Smooth muscle cell (in vitro differentiated cells): ENCODE measurements at regions not wholly inside any gene's neighbourhood (a gene's known extent, or its start where the extent isn't known, plus 50 kb on each side); places are given as distances from the start of the nearest gene placed in this dataset.

Experiments
- DNase-seq: peaks from one replicate; lab custom pipeline; 2025; ENCODE audit not compliant: unreplicated experiment; lab: John Stamatoyannopoulos, UW
- H2AFZ ChIP-seq: fragments of 200-600 bp; sonication (generic); 2 replicates; pipeline ENCODE4 v1.6.0; 2016; ENCODE audit warnings: antibody characterized with exemption, low read depth, mild to moderate bottlenecking
- H3F3A ChIP-seq: fragments of 200-600 bp; sonication (generic); 2 replicates; pipeline ENCODE4 v1.6.0; 2017; ENCODE audit warnings: antibody characterized with exemption, low read depth
- H3K27ac ChIP-seq: fragments of 200-600 bp; sonication (generic); 2 replicates; pipeline ENCODE4 v1.5.1; 2016; ENCODE audit warnings: low read depth, mild to moderate bottlenecking
- H3K27me3 ChIP-seq: fragments of 200-600 bp; sonication (generic); 2 replicates; pipeline ENCODE4 v1.6.1; 2016; ENCODE audit warnings: low read depth, mild to moderate bottlenecking
- H3K36me3 ChIP-seq: fragments of 200-600 bp; sonication (generic); 2 replicates; pipeline ENCODE4 v1.5.1; 2016; ENCODE audit warnings: low read depth
- H3K4me1 ChIP-seq: fragments of 200-600 bp; sonication (generic); 2 replicates; pipeline ENCODE4 v1.5.1; 2016; ENCODE audit warnings: low read depth
- H3K4me2 ChIP-seq: fragments of 200-600 bp; sonication (generic); 2 replicates; pipeline ENCODE4 v1.6.0; 2016; ENCODE audit warnings: mild to moderate bottlenecking
- H3K4me3 ChIP-seq: fragments of 200-600 bp; sonication (generic); 2 replicates; pipeline ENCODE4 v1.5.1; 2016; ENCODE audit warnings: mild to moderate bottlenecking
- H3K79me2 ChIP-seq: fragments of 200-600 bp; sonication (generic); 2 replicates; pipeline ENCODE4 v1.6.0; 2016; ENCODE audit warnings: low read depth, mild to moderate bottlenecking
- H3K9ac ChIP-seq: fragments of 200-600 bp; sonication (generic); 2 replicates; pipeline ENCODE4 v1.6.0; 2016; ENCODE audit warnings: low read depth
- H3K9me3 ChIP-seq: fragments of 200-600 bp; sonication (generic); replicated peaks from 2 replicates; pipeline ENCODE4 v1.5.1; 2016; ENCODE audit warnings: low read depth
- H4K20me1 ChIP-seq: fragments of 200-600 bp; sonication (generic); 2 replicates; pipeline ENCODE4 v1.6.0; 2016; ENCODE audit warnings: low read depth
- WGBS: methylation state at CpG from one replicate; pipeline ENCODE4 v1.1.7; 2016; ENCODE audit warnings: low lambda C conversion rate; 5-methylcytosine and 5-hydroxymethylcytosine counted together
- TF ChIP-seq, protein P1 (sequence below): fragments of 200-600 bp; sonication (generic); IDR thresholded peaks from 2 replicates; pipeline ENCODE4 v1.5.1; 2017; ENCODE audit warnings: borderline replicate concordance, mild to moderate bottlenecking, antibody characterized with exemption; ENCODE audit not compliant: insufficient read depth, poor library complexity, severe bottlenecking

GRCh38 chr7:136259074-136259473 is 281.9 kb upstream of the MTPN start:
- Histone ChIP-seq H3K4me1 (no peaks in the 10 kb centered on the region), H3K36me3 (no peaks in the 10 kb centered on the region), H3K9ac (no peak overlapping the region), H3K4me2 (no peak overlapping the region), H3K9me3 (peaks cover 3% of the 10 kb centered on the region), H3F3A (no peaks in the 10 kb centered on the region), H4K20me1 (no peaks in the 10 kb centered on the region), H2AFZ (no peak overlapping the region), H3K79me2 (no peaks in the 10 kb centered on the region), H3K27me3 (no peaks in the 10 kb centered on the region), H3K4me3 (no peak overlapping the region), H3K27ac (no peak overlapping the region)
- 91% methylated on average over 4 of the region's 4 CpGs for WGBS
- DNase-seq, result no peak
- TF ChIP-seq, protein P1, sequence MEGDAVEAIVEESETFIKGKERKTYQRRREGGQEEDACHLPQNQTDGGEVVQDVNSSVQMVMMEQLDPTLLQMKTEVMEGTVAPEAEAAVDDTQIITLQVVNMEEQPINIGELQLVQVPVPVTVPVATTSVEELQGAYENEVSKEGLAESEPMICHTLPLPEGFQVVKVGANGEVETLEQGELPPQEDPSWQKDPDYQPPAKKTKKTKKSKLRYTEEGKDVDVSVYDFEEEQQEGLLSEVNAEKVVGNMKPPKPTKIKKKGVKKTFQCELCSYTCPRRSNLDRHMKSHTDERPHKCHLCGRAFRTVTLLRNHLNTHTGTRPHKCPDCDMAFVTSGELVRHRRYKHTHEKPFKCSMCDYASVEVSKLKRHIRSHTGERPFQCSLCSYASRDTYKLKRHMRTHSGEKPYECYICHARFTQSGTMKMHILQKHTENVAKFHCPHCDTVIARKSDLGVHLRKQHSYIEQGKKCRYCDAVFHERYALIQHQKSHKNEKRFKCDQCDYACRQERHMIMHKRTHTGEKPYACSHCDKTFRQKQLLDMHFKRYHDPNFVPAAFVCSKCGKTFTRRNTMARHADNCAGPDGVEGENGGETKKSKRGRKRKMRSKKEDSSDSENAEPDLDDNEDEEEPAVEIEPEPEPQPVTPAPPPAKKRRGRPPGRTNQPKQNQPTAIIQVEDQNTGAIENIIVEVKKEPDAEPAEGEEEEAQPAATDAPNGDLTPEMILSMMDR, result no peak

- Histone ChIP-seq H3K27me3 (no peaks in the 10 kb centered on the region), H2AFZ (no peak overlapping the region), H3K9ac (no peak overlapping the region), H3K79me2 (no peaks in the 10 kb centered on the region), H3K4me3 (no peak overlapping the region), H3K4me2 (no peak overlapping the region), H3K36me3 (no peaks in the 10 kb centered on the region), H3K27ac (no peak overlapping the region), H3K9me3 (peaks cover 3% of the 10 kb centered on the region), H3K4me1 (no peaks in the 10 kb centered on the region), H3F3A (no peaks in the 10 kb centered on the region), H4K20me1 (no peaks in the 10 kb centered on the region)
- no peak for DNase-seq
- WGBS, result 90% methylated on average over 3 of the region's 3 CpGs
- TF ChIP-seq, protein P1, result no peak
These were observed 279.3 kb upstream of the MTPN start for GRCh38 chr7:136256491-136256890.

GRCh38 chr7:136254148-136254547 is 277.0 kb upstream of the MTPN start:
- Histone ChIP-seq H3K27ac (no peak overlapping the region), H3K9me3 (no peaks in the 10 kb centered on the region), H3K36me3 (no peaks in the 10 kb centered on the region), H3K9ac (no peak overlapping the region), H3F3A (no peaks in the 10 kb centered on the region), H2AFZ (no peak overlapping the region), H3K4me2 (no peak overlapping the region), H4K20me1 (no peaks in the 10 kb centered on the region), H3K79me2 (no peaks in the 10 kb centered on the region), H3K27me3 (no peaks in the 10 kb centered on the region), H3K4me1 (no peaks in the 10 kb centered on the region), H3K4me3 (no peak overlapping the region)
- 83% methylated on average over 6 of the region's 6 CpGs for WGBS
- TF ChIP-seq, protein P1, result no peak
- DNase-seq, result no peak

DNA sequence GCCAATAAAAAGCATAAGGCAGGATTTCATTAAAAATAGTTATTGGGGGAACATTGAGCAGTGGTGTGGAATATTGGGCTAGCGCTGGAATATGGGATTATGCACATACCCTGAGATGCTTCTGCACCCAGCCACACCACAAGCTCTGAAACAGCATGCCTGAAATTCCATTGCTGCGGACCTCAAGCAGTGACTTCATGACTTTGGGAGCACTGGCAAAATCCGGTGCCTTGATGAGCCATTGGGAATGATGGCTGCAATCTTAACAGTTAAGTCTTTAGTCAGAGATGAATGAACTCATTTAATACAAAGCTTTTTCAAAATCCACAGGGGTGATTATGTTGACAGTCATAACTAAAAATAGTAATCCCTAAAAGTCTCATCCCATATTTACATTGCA is 274.7 kb upstream of the MTPN start:
- Histone ChIP-seq H3K4me1 (no peaks in the 10 kb centered on the region), H4K20me1 (no peaks in the 10 kb centered on the region)

More for the DNA sequence above, 274.7 kb upstream of the MTPN start:
- 34% methylated on average over 3 of the region's 3 CpGs for WGBS
- Histone ChIP-seq H3K4me3 (no peak overlapping the region), H3K9me3 (no peaks in the 10 kb centered on the region), H3F3A (no peaks in the 10 kb centered on the region), H3K9ac (no peak overlapping the region), H2AFZ (no peak overlapping the region), H3K27me3 (no peaks in the 10 kb centered on the region), H3K4me2 (no peak overlapping the region), H3K79me2 (no peaks in the 10 kb centered on the region), H3K27ac (no peak overlapping the region), H3K36me3 (no peaks in the 10 kb centered on the region)
- TF ChIP-seq, protein P1, result no peak
- DNase-seq, result no peak
